MM.1S (cell line): ENCODE measurements at regions not wholly inside any gene's neighbourhood (a gene's known extent, or its start where the extent isn't known, plus 50 kb on each side); places are given as distances from the start of the nearest gene placed in this dataset.

ENCODE experiments used
- DNase-seq: peaks from one replicate; pipeline ENCODE4 v3.0.0-alpha.2; 2015
- H2AFZ ChIP-seq: fragments of 300-600 bp; sonication (generic); 2 replicates; pipeline ENCODE4 v1.6.0; 2016; ENCODE audit warnings: antibody characterized with exemption, low read length
- H3F3A ChIP-seq: fragments of 300-600 bp; sonication (generic); 2 replicates; pipeline ENCODE4 v1.6.1; 2016; ENCODE audit warnings: mild to moderate bottlenecking, antibody characterized with exemption, low read length, moderate library complexity, mixed read lengths; ENCODE audit not compliant: insufficient read depth
- H3K27ac ChIP-seq: fragments of 300-600 bp; sonication (generic); 2 replicates; pipeline ENCODE4 v1.5.1; 2016; ENCODE audit warnings: mild to moderate bottlenecking, low read length
- H3K27me3 ChIP-seq: fragments of 300-600 bp; sonication (generic); replicated peaks from 2 replicates; pipeline ENCODE4 v1.6.0; 2016; ENCODE audit warnings: low read length; ENCODE audit not compliant: insufficient read depth
- H3K36me3 ChIP-seq: fragments of 300-600 bp; sonication (generic); replicated peaks from 2 replicates; pipeline ENCODE4 v1.6.1; 2016; ENCODE audit warnings: mild to moderate bottlenecking, low read length, mixed read lengths; ENCODE audit not compliant: insufficient read depth
- H3K4me1 ChIP-seq: fragments of 300-600 bp; sonication (generic); 2 replicates; pipeline ENCODE4 v1.6.1; 2016; ENCODE audit warnings: low read length, mixed read lengths
- H3K4me2 ChIP-seq: fragments of 300-600 bp; sonication (generic); 2 replicates; pipeline ENCODE4 v1.6.0; 2016; ENCODE audit warnings: low read depth, low read length
- H3K4me3 ChIP-seq: fragments of 300-600 bp; sonication (generic); 2 replicates; pipeline ENCODE4 v1.5.1; 2016; ENCODE audit warnings: low read length, mixed read lengths
- H3K79me2 ChIP-seq: fragments of 300-600 bp; sonication (generic); 2 replicates; pipeline ENCODE4 v1.6.1; 2016; ENCODE audit warnings: mixed run types, low read length, mixed read lengths
- H3K9ac ChIP-seq: fragments of 300-600 bp; sonication (generic); 2 replicates; pipeline ENCODE4 v1.6.1; 2016; ENCODE audit warnings: low read length, mixed read lengths
- H3K9me2 ChIP-seq: fragments of 300-600 bp; sonication (generic); replicated peaks from 2 replicates; pipeline ENCODE4 v1.6.1; 2016; ENCODE audit warnings: mild to moderate bottlenecking, low read length, mixed read lengths; ENCODE audit not compliant: insufficient read depth
- H3K9me3 ChIP-seq: fragments of 300-600 bp; sonication (generic); replicated peaks from 2 replicates; pipeline ENCODE4 v1.6.1; 2016; ENCODE audit warnings: mild to moderate bottlenecking, low read length, mixed read lengths; ENCODE audit not compliant: insufficient read depth
- H4K20me1 ChIP-seq: fragments of 300-600 bp; sonication (generic); 2 replicates; pipeline ENCODE4 v1.6.1; 2016; ENCODE audit warnings: mild to moderate bottlenecking, low read length, moderate library complexity, mixed read lengths; ENCODE audit not compliant: insufficient read depth
- CTCF ChIP-seq: fragments of 300-600 bp; sonication (generic); IDR thresholded peaks from 2 replicates; pipeline ENCODE4 v1.5.1; 2016; ENCODE audit warnings: antibody characterized with exemption, low read length, mixed read lengths
- EZH2 ChIP-seq: fragments of 300-600 bp; sonication (generic); optimal IDR thresholded peaks from 2 replicates; pipeline ENCODE3; 2017; ENCODE audit warnings: low read depth, mild to moderate bottlenecking, antibody characterized with exemption, low read length, mixed read lengths
- EZH2phosphoT487 ChIP-seq: fragments of 300-600 bp; sonication (generic); IDR thresholded peaks from 2 replicates; pipeline ENCODE4 v1.6.1; 2018; ENCODE audit warnings: antibody characterized with exemption, low read length

DNA sequence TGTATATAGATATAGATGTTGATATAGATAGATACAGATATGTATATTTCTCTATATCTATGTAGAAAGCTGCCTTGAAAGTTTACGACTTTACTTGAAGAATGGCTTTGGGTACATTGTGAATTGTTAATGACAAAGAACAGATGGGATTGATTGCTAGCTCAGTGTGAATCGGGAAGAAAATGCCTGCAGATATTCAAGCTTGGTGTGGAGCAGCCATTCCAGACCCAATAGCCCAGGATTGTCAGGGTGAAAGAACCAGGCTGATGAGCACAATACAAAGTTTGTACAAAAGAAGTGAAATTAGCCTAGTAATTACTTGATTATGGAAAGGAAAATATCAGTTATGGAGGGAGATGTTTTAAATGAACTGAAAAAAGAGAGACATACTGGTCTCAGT is 946.2 kb downstream of the STPG2 start:
- Histone ChIP-seq H3K4me1 (no peaks in the 10 kb centered on the region), H4K20me1 (no peaks in the 10 kb centered on the region), H3K36me3 (no peaks in the 10 kb centered on the region), H3K4me3 (no peak overlapping the region), H3K9me3 (no peaks in the 10 kb centered on the region), H3K9ac (no peak overlapping the region), H3K4me2 (no peak overlapping the region), H3K27me3 (no peaks in the 10 kb centered on the region), H2AFZ (no peak overlapping the region), H3F3A (no peaks in the 10 kb centered on the region), H3K79me2 (no peaks in the 10 kb centered on the region), H3K27ac (no peak overlapping the region), H3K9me2 (no peaks in the 10 kb centered on the region)
- TF ChIP-seq EZH2 (no peak), CTCF (no peak), EZH2phosphoT487 (no peak)
- DNase-seq, result no peak

DNA sequence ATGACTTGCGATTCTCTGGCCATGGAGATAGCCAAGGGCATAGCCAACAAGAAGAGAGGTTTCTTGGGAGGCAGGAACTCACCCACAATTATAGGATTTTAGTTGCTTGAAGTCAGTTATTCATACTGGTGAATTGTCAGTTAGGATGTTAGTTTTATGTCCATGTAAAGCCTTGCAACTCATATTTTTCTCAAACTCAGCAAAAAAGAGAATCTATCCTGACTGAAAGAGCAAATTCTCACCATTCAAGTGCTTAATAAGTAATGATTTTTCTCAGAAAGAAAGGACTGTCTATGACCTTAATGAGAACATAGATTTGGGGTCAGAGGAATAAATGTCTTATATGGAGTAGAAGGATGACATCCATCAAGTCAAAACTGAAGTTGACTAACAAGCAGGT is 934.5 kb downstream of the STPG2 start:
- Histone ChIP-seq H3K9me3 (no peaks in the 10 kb centered on the region), H3K27me3 (no peaks in the 10 kb centered on the region), H3K27ac (no peak overlapping the region), H3K36me3 (no peaks in the 10 kb centered on the region), H3K9me2 (no peaks in the 10 kb centered on the region), H3F3A (no peaks in the 10 kb centered on the region), H4K20me1 (no peaks in the 10 kb centered on the region), H3K4me3 (no peak overlapping the region), H3K4me1 (no peaks in the 10 kb centered on the region), H3K9ac (no peak overlapping the region), H3K4me2 (no peak overlapping the region), H2AFZ (no peak overlapping the region), H3K79me2 (no peaks in the 10 kb centered on the region)
- TF ChIP-seq EZH2 (no peak), CTCF (no peak), EZH2phosphoT487 (no peak)
- DNase-seq, result no peak

DNA sequence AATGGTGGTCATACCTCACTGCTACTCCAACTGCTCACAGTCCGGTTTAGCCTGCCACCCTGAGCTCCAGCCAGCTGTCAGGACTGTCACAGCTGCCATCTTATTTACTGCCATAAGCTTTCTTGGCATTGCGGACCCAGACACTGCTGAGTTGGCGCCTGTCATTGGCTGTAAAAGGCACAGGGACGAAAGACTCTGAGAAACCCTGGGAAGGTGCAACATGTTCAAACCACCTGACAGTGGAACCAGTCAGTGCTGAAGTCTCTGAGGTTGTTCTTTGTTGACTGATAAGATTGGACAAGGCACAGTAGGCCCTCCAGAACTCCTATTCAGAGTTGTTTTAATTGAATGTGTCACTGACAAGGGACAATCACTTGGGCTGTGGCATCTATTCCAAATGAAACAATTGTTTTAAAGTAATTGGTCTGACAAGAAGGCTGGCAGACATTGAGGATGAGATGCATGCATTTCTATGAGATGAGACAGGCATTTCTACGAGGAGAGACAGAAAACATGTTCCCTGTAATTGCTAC is 927.8 kb downstream of the STPG2 start:
- DNase-seq, result no peak
- Histone ChIP-seq H2AFZ (no peak overlapping the region), H4K20me1 (no peaks in the 10 kb centered on the region), H3K36me3 (no peaks in the 10 kb centered on the region), H3K9me3 (no peaks in the 10 kb centered on the region), H3K4me1 (no peaks in the 10 kb centered on the region), H3K27ac (no peak overlapping the region), H3K79me2 (no peaks in the 10 kb centered on the region), H3K9me2 (no peaks in the 10 kb centered on the region), H3K9ac (no peak overlapping the region), H3K4me3 (no peak overlapping the region), H3K4me2 (no peak overlapping the region), H3F3A (no peaks in the 10 kb centered on the region), H3K27me3 (no peaks in the 10 kb centered on the region)
- TF ChIP-seq EZH2phosphoT487, result no peak
- no peak for TF ChIP-seq CTCF
- TF ChIP-seq EZH2, result no peak

DNA sequence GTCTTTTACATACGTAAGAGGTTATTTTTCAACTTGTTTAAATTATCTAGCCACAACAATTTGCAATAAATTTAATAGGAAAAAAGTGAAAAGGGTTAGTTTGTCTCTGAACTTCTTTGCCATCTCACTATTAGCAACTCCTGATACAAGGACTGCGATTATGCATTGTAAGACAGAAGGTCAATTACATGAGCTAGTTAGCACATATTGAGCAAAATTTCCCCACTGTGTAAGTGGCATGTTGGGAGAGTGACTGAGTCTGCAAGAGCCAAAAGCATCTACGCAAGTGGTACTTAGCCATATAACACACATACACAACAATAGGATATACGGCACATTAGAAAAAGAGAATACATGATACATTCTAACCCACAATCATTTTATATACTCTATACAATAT is 927.2 kb downstream of the STPG2 start:
- TF ChIP-seq EZH2 (no peak), EZH2phosphoT487 (no peak), CTCF (no peak)
- no peaks in the 10 kb centered on the region for H4K20me1 ChIP-seq
- H3K9me3 ChIP-seq, result no peaks in the 10 kb centered on the region
- no peak overlapping the region for H3K4me3 ChIP-seq
- no peaks in the 10 kb centered on the region for H3K4me1 ChIP-seq
- no peaks in the 10 kb centered on the region for H3K27me3 ChIP-seq
- H3K27ac ChIP-seq, result no peak overlapping the region
- H3K9me2 ChIP-seq, result no peaks in the 10 kb centered on the region
- H3K9ac ChIP-seq, result no peak overlapping the region
- no peak for DNase-seq
- H3K79me2 ChIP-seq, result no peaks in the 10 kb centered on the region
- H2AFZ ChIP-seq, result no peak overlapping the region
- no peaks in the 10 kb centered on the region for H3K36me3 ChIP-seq
- H3K4me2 ChIP-seq, result no peak overlapping the region
- H3F3A ChIP-seq, result no peaks in the 10 kb centered on the region
